ENCODE measurements at regions not wholly inside any gene's neighbourhood (a gene's known extent, or its start where the extent isn't known, plus 50 kb on each side); places are given as distances from the start of the nearest gene placed in this dataset.

DNA sequence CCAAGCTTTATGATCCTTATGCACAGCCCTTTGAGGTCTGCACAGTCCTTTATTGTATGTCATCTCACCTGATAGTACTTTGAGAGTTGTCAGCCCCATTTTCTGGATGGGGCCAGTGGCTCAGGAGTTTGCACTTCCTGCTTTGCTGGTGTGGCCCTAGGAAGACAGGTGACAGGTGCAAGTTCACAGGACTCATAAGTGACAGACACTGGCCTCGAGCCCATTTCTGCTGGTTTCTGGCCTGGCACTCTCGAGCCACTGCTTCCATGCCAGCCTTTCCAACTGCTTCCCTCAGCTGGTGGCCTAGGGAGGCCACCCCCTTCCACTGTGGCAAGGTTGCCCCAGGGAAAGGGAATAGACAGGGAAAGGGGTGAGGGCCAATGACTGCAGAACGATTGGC is 84.4 kb upstream of the CCL1 start:
- Histone ChIP-seq H3K79me2 (ENCODE audit: control insufficient read depth, insufficient read depth, low read length) (no peaks in the 10 kb centered on the region), H3K4me1 (replicated peaks in 1 of 2; ENCODE audit: control insufficient read depth in 2 of 2, insufficient read depth in 2 of 2, low read length in 2 of 2) (peaks cover 0 to under 1% of the 10 kb centered on the region in 2 experiments; a peak in 1 of 5 replicates), H3K9me3 (replicated peaks; ENCODE audit: control insufficient read depth, insufficient read depth, low read depth, low read length) (no peaks in the 10 kb centered on the region), H3K27ac (ENCODE audit: extremely low read depth, low read depth, low read length) (no peak overlapping the region), H3K9me1 (ENCODE audit: control insufficient read depth, insufficient read depth, low read length) (no peaks in the 10 kb centered on the region), H3K36me3 (ENCODE audit: control insufficient read depth, insufficient read depth, low read length) (no peaks in the 10 kb centered on the region), H2AFZ (ENCODE audit: low read depth, low read length) (no peak overlapping the region), H4K20me1 (replicated peaks; ENCODE audit: control insufficient read depth, insufficient read depth, low read length) (no peaks in the 10 kb centered on the region), H3K4me3 (no peak overlapping the region), H3K4me2 (ENCODE audit: insufficient read depth, low read length) (no peak overlapping the region), H3K9ac (ENCODE audit: insufficient read depth in 1 of 2, low read depth in 2 of 2, low read length in 2 of 2) (no peak overlapping the region), H3K27me3 (ENCODE audit: control insufficient read depth in 2 of 2, insufficient read depth in 2 of 2, low read length in 2 of 2) (peaks cover 0 to 6% of the 10 kb centered on the region in 2 experiments; a peak in 1 of 5 replicates)
- POLR2A ChIA-PET = no interaction called here
- in situ Hi-C loops (cut with MboI) = loop anchor here (25.0 kb wide), 1 partner anchor 1290 kb away; the partner anchor contains the start of gene RASL10B
- no TSS peak for BruUV-seq (replicated peaks)
- no peak for DNase-seq (ENCODE audit: extremely low read depth in 1 of 4, low spot score in 3 of 4)
- ATAC-seq = no peak
- CTCF ChIA-PET (ENCODE audit: low intra/inter-chr PET ratio) = no interaction called here
- intact Hi-C loops (cut with micrococcal nuclease) = no loop called here
- WGBS (ENCODE audit: insufficient coverage, low coverage, missing lambda C conversion rate) = 0% methylated on average over 3 of the region's 3 CpGs
- FAIRE-seq = no peak
- no peak for TF ChIP-seq ZSCAN32 (CRISPR knock-in tag; IDR thresholded peaks at IDR 0.05)
- no peak for TF ChIP-seq NFRKB (IDR thresholded peaks at IDR 0.05; ENCODE audit: low read depth)
- TF ChIP-seq, protein P1, sequence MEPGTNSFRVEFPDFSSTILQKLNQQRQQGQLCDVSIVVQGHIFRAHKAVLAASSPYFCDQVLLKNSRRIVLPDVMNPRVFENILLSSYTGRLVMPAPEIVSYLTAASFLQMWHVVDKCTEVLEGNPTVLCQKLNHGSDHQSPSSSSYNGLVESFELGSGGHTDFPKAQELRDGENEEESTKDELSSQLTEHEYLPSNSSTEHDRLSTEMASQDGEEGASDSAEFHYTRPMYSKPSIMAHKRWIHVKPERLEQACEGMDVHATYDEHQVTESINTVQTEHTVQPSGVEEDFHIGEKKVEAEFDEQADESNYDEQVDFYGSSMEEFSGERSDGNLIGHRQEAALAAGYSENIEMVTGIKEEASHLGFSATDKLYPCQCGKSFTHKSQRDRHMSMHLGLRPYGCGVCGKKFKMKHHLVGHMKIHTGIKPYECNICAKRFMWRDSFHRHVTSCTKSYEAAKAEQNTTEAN (CRISPR knock-in tag; IDR thresholded peaks at IDR 0.05) = no peak
- no peak for TF ChIP-seq IRF1 (CRISPR knock-in tag; IDR thresholded peaks at IDR 0.05; ENCODE audit: borderline replicate concordance)
- no peak for TF ChIP-seq TFE3 (CRISPR knock-in tag; IDR thresholded peaks at IDR 0.05)
- TF ChIP-seq SIN3A (IDR thresholded peaks at IDR 0.05; ENCODE audit: borderline replicate concordance in 2 of 2, control insufficient read depth in 1 of 2, low read depth in 2 of 2, low read length in 2 of 2) = no peak
- no peak for TF ChIP-seq ZNF583 (CRISPR knock-in tag; IDR thresholded peaks at IDR 0.05)
- no peak for TF ChIP-seq THRA (IDR thresholded peaks at IDR 0.05)
- no peak for TF ChIP-seq EGR1 (conservative IDR thresholded peaks at IDR 0.05)
- TF ChIP-seq ESRRA (IDR thresholded peaks at IDR 0.05; ENCODE audit: borderline replicate concordance, low read depth) = no peak
- no peak for TF ChIP-seq MXI1 (IDR thresholded peaks at IDR 0.05; ENCODE audit: low read depth, low read length)
- TF ChIP-seq ARID2 (IDR thresholded peaks at IDR 0.05) = no peak
- no peak for TF ChIP-seq NCOA4 (IDR thresholded peaks at IDR 0.05; ENCODE audit: partially characterized antibody)
